GM21723 (cell line): ENCODE measurements at regions not wholly inside any gene's neighbourhood (a gene's known extent, or its start where the extent isn't known, plus 50 kb on each side); places are given as distances from the start of the nearest gene placed in this dataset.

ENCODE experiments used
- ATAC-seq: cut with Tn5 transposase; IDR thresholded peaks from one replicate; pipeline ENCODE4 v1.9.1; 2021; ENCODE audit warnings: mild to moderate bottlenecking, moderate library complexity; ENCODE audit not compliant: unreplicated experiment

DNA sequence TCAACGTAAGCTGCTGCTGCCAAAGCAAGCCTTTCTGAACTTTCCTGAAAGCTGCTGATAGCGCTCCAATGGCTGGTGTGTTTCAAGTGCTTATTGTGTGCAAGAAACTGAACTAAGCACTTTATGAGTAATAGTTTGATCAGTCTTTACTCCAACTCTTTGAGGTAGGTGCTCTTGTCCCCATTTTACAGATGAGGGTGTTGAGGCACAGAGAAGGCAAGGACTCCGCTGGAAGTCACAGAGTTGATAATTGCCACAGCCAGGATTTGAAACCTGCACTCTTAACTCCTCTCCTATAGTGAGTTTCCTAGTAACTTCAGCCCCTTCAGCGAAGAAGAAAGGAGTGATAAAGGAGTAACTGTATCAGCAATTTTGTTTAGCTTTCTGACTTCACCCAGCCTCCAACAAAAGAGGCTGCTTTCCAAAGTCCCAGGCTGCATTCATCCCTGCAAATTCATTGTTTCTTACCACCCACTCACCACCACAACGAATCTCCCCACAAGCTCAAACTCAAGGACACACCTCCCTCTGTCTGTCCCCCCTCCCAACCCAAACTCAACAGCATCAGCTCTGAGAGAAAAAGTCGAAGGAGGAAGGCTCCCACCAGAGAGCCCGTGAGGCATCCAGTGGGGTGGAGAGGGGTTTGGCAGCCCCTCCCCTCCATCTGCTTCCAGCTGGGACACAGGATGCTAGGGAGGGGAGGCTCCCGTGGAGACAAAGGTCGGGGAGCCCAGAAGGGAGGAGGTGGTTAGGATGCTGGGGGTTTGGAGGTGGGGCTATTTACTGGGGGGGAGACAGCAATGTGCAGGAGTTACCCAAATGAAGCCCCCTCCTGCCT lies 139.6 kb downstream of the NAV1 start:
- no peak for ATAC-seq

DNA sequence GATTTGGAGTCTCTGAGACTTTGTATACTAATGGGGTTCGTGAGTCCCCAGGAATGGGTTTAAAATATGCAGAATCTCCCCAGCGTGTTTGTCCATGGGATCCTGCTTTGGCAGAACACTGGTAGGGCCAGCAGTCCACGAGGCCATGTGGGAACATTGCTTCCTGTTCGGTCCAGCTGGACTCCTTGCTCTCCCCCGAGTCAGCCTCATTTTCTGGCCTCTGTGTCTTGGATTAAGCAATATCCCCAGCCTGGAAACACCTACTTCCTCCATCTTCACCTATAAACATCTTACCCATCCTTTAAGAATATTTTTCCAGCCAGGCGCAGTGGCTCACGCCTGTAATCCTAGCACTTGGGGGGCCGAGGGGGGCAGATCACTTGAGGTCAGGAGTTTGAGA lies 142.4 kb downstream of the NAV1 start:
- no peak for ATAC-seq

- ATAC-seq: no peak
Measured at GRCh38 chr1:201682964-201683363, 144.0 kb downstream of the NAV1 start.

DNA sequence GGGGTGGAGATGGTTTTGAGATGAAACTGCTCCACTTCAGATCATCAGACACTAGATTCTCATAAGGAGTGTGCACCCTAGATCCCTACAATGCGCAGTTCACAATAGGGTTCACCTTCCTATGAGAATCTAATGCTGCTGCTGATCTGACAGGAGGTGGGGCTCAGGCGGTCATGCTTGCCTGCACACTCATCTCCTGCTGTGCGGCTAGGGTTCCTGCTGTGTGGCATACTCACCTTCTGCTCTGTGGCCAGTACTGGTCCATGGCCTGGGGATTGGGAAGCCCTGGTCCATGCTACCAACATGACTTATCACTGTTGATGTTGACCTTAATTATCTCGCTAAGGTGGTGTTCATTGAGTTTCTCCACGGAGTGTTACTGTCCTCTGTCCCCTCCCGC lies 144.5 kb downstream of the NAV1 start:
- ATAC-seq: no peak

- no peak for ATAC-seq
Measured at GRCh38 chr1:201685485-201685884, 143.5 kb upstream of the IPO9 start.

- no peak for ATAC-seq
Measured at GRCh38 chr1:201686714-201687455, 142.1 kb upstream of the IPO9 start.

GRCh38 chr1:201688514-201688913 lies 140.4 kb upstream of the IPO9 start:
- no peak for ATAC-seq

DNA sequence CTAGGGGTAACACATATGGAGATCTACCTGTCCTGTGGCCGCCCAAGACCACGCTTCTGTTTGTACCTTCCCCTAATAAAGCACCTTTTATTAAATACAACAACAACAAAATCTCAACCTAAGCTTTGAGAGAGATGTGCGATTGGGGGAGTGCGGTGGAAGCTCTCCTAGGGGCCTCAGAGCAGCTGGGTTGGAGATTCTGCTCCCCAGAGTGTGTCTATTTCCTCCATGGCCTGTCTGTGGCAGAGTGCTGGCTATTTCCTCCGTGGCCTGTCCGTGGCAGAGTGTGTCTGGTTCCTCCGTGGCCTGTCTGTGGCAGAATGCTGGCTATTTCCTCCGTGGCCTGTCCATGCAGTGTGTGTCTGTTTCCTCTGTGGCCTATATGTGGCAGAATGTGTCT lies 139.3 kb upstream of the IPO9 start:
- no peak for ATAC-seq

GRCh38 chr1:201690528-201690927 lies 138.4 kb upstream of the IPO9 start:
- no peak for ATAC-seq

DNA sequence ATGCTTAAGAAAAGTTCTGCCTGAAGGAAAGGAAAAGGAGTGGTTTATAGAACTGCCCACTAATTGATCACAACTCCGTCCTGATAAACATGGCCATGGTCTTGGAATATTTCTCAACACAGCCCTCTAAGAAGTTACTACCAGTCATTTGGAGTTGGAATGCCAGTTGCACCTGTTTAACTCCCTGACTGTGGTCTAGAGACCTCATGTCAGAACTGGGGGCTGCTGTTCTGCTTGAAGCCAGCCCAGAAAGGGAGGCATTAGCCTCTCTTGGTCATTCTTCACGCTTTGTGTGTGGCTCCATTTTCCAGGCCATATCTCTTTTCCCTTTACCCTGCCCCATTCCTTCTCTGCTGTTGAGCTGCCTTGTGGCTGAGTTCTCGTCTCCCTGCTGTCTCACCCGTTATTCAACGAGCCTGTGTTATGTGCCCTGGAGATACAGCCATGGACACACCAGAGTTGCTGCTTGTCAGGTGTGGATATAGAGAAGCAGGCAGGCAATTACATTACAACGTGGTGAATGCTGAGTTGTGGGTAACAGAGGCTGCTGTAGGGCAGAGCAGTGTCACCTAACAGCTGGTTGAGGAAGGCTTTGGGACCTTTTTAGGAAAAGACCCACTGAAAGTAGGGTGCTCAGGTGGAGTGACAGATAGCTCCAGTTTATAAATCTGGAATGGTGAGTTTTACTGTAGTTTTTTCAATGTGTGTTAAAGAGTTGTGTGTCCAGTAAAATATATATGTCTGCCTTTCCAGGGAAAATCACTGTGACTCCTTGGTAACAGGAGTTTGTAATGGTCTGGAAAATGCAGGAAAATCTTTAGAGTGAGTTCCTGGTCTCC lies 137.0 kb upstream of the IPO9 start:
- ATAC-seq: no peak

DNA sequence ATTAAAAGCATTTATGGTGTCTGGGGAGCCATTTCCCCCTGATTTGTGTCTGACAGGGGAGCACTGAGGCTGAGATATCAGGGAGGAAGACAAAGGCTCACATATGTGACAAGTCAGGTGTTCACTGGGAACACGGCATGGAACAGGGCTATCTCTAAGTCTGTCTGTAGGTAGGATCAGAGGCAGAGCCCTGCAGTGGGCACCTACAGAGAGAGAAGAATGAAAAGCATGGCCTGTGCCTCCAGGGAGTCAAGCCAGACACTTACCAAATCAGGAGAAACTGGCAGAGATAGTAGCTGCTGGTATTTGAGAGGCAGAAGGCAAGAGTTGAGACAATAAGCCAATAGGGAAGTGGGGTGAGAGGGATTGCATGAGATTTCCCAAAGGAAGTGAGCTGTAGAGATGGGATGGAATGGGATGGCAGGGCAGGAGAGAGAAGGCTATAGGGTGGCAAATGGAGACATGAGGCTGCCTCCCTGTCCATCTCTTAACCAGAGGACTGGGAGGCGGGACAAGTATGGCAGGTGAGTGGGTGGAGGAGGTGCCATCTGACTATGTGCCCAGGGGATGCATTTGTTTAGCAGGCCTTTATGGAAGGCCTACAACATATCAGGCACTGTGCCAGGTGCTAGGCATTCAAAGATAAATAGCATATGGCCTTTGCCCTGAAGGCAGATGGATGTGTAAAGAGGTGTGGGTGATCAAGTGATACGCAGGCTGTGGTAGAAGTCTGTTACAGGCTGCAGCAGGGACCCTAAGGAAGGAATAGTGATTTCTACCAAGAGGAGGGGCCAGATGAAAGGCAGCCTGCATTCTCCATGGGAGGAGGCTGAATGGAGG lies 136.2 kb upstream of the IPO9 start:
- no peak for ATAC-seq

- no peak for ATAC-seq
Measured at GRCh38 chr1:201693890-201694607, 134.9 kb upstream of the IPO9 start.

DNA sequence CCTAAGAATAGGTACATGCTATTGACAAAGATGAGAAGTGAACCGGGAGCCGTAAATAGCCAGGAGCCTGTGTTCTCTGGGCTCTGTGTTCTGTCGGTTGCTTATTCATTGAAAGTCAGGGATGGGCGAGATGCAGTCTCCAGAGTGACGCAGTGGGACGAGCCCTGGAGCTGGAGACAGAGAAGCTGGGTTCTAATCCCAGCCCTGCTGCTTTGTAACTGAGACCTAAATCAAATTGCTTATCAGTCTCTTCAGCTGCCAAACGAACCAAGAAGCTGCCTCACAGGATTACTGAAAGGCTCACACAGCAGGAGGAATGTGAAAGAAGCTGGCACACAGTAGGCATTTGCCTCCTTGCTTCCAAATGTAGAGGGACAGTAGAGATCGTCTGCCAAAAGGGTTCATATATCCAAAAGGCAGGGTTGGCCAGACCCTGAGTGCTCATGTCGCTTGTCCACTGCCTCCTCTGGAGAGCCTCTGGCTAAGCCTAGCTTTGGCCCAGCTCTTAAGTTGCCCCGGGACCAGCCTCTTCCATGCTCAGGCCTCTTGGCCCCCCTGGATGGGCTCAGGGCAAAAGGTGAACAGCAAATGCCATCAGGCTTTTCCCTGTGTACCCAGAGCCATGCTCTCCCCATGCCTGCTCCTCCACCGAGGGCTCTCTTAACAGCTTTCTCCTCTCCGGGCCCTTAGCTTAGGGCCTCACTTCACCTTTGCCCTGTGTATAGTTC lies 134.2 kb upstream of the IPO9 start:
- no peak for ATAC-seq

GRCh38 chr1:201695607-201696006 lies 133.3 kb upstream of the IPO9 start:
- ATAC-seq: no peak

DNA sequence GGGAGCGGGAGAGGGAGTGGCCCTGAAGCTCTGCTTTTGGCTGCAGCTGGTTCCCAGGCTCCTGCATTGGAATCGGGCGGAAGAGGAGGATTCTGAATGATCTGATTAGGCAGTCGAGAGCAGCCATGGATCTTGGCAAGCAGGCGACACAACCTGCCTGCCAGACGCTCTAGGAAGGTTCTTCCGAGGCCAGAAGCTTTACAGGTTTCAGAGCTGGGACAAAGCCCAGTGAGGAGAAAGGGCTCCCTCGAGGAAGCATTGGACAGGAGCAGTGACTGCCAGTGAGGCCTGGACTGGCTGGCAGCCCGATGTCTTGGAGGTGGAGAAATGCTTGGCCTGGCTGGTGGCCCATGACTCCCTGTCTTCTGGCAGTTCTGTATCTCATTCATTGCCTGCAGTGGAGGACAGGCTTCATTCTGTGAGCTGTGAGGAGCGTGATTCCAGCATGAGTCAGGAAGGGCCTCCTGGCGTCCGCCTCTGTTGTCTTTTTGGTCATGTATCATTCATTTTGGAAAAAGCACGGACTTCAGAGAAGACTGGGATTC lies 132.7 kb upstream of the IPO9 start:
- no peak for ATAC-seq

DNA sequence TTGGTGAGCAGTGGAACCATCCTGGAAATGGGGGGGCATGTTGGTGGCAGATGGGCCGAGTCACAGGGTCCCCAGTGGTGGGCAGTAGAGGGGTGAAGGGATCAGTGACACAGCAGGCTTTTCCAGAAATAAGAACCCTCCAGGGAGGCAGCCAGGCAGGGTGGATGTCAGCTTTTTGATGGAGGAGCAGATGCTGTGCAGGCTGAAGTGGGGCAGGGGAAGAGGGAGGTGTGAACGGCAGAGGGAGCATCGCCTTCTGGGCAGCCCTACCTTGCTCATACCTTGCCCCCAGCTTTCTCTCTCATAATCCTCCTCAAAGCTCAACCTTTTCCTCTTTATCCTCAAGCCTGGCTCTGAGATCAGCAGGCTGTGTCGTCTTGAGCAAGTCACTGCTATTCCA lies 131.8 kb upstream of the IPO9 start:
- no peak for ATAC-seq

DNA sequence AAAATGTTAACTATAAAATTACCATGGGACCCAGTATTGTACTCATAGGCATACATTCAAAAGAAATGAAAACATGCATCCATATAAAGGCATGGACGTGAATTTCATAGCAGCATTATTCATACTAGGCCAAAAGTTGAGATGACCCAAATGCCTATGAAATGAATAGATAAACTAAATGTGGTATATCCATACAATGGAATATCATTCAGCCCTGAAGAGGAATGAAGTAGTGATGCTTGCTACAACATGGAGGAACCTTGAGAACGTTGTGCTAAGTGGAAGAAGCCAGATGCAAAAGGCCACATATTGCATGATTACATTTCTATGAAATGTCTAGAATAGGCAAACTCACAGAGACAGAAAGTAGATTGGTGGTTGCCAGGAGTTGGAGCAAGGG lies 127.1 kb upstream of the IPO9 start:
- no peak for ATAC-seq

DNA sequence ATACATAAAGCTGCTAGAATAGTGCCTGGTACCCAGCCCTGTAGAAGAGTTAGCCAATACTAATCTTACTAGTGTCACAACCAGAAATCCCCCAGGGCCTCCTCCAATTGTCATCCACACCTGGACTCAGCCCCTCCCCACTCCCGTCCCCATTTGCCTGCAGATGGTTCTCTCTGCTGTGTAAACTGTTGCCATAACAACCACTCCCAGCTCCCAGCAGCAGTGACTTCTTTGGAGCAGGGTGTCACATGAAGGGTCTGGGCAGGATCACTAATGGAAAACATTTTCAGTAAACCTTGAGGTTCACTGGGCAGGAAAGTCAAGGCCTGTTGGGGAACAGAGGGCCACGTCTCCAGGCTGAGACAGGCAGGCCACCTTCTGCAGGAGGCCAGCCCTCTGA lies 126.0 kb upstream of the IPO9 start:
- ATAC-seq: no peak
